Epithelial cell of esophagus (primary cell): ENCODE measurements at regions not wholly inside any gene's neighbourhood (a gene's known extent, or its start where the extent isn't known, plus 50 kb on each side); places are given as distances from the start of the nearest gene placed in this dataset.

ENCODE experiments used
- DNase-seq: peaks from one replicate; pipeline ENCODE4 v3.0.0; 2010; ENCODE audit warnings: low read depth
- H3K4me3 ChIP-seq: 2 replicates; pipeline ENCODE4 v1.5.1; 2011; ENCODE audit warnings: mild to moderate bottlenecking, low read length, control low read depth
- TF ChIP-seq, protein P1 (sequence below): IDR thresholded peaks from 2 replicates; pipeline ENCODE4 v1.5.1; 2011; ENCODE audit warnings: low read depth, mild to moderate bottlenecking, low read length, control low read depth, inconsistent platforms; ENCODE audit not compliant: insufficient read depth; ENCODE audit errors: missing control alignments

- no peak overlapping the region for H3K4me3 ChIP-seq
- TF ChIP-seq, protein P1, sequence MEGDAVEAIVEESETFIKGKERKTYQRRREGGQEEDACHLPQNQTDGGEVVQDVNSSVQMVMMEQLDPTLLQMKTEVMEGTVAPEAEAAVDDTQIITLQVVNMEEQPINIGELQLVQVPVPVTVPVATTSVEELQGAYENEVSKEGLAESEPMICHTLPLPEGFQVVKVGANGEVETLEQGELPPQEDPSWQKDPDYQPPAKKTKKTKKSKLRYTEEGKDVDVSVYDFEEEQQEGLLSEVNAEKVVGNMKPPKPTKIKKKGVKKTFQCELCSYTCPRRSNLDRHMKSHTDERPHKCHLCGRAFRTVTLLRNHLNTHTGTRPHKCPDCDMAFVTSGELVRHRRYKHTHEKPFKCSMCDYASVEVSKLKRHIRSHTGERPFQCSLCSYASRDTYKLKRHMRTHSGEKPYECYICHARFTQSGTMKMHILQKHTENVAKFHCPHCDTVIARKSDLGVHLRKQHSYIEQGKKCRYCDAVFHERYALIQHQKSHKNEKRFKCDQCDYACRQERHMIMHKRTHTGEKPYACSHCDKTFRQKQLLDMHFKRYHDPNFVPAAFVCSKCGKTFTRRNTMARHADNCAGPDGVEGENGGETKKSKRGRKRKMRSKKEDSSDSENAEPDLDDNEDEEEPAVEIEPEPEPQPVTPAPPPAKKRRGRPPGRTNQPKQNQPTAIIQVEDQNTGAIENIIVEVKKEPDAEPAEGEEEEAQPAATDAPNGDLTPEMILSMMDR = no peak
- no peak for DNase-seq
Measured at GRCh38 chr6:21357262-21357661, 236.3 kb upstream of the SOX4 start.

GRCh38 chr6:21359926-21360325, 233.6 kb upstream of the SOX4 start:
- H3K4me3 ChIP-seq = no peak overlapping the region
- DNase-seq = no peak
- TF ChIP-seq, protein P1 = no peak

DNA sequence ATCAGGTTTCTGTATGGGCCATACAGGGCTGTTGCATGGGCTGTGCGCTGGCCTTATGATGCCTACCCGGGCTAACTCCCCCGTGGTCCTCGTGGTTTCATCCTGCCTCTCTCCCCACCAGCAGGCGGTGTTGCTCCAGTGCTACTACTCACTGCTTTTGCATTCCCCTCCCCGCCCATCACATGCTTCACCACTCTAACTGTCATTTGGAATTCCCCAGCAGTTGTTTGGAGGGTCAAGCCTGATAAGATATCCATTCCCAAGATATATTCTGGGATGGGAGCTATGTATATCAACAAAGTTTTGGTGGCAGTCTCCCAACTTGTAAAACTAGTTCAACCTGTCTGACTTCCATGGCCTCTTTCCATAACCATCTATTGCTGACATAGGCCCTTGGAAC, 233.2 kb upstream of the SOX4 start:
- peak; percentile 58 for DNase-seq
- TF ChIP-seq, protein P1 = no peak
- no peak overlapping the region for H3K4me3 ChIP-seq

- H3K4me3 ChIP-seq = no peak overlapping the region
- DNase-seq = no peak
- TF ChIP-seq, protein P1 = no peak
Measured at GRCh38 chr6:21367148-21367547, 226.4 kb upstream of the SOX4 start.

- H3K4me3 ChIP-seq = no peak overlapping the region
- TF ChIP-seq, protein P1 = no peak
- peak; percentile 67 for DNase-seq
Measured at GRCh38 chr6:21367649-21368154, 225.8 kb upstream of the SOX4 start.

- no peak overlapping the region for H3K4me3 ChIP-seq
- TF ChIP-seq, protein P1 = no peak
- DNase-seq = no peak
Measured at GRCh38 chr6:21371061-21371460, 222.5 kb upstream of the SOX4 start.

GRCh38 chr6:21371676-21372171, 221.8 kb upstream of the SOX4 start:
- TF ChIP-seq, protein P1 = no peak
- no peak overlapping the region for H3K4me3 ChIP-seq
- peak; percentile 22 for DNase-seq
